NCI-H1092 (cell line): ENCODE measurements at regions not wholly inside any gene's neighbourhood (a gene's known extent, or its start where the extent isn't known, plus 50 kb on each side); places are given as distances from the start of the nearest gene placed in this dataset.

Experiments
- DNase-seq: peaks from one replicate; lab custom pipeline; 2025; lab: John Stamatoyannopoulos, UW

GRCh38 chr6:12423832-12424231 is 133.7 kb downstream of the EDN1 start:
- no peak for DNase-seq

- DNase-seq = no peak
Observed at GRCh38 chr6:12426121-12426520, 136.0 kb downstream of the EDN1 start.

- DNase-seq = no peak
Observed at GRCh38 chr6:12431023-12431422, 140.9 kb downstream of the EDN1 start.

GRCh38 chr6:12436224-12436623 is 146.1 kb downstream of the EDN1 start:
- DNase-seq = no peak

GRCh38 chr6:12436683-12437082 is 146.5 kb downstream of the EDN1 start:
- no peak for DNase-seq

GRCh38 chr6:12439296-12439695 is 149.1 kb downstream of the EDN1 start:
- DNase-seq = no peak

GRCh38 chr6:12440981-12441380 is 150.8 kb downstream of the EDN1 start:
- DNase-seq = no peak

- DNase-seq = no peak
Observed at GRCh38 chr6:12442455-12442854, 152.3 kb downstream of the EDN1 start.

- DNase-seq = no peak
Observed at GRCh38 chr6:12446394-12446793, 156.2 kb downstream of the EDN1 start.

- no peak for DNase-seq
Observed at GRCh38 chr6:12449447-12449846, 159.3 kb downstream of the EDN1 start.

- no peak for DNase-seq
Observed at GRCh38 chr6:12450467-12450866, 160.3 kb downstream of the EDN1 start.

- DNase-seq = no peak
Observed at GRCh38 chr6:12456343-12456742, 166.2 kb downstream of the EDN1 start.

GRCh38 chr6:12457094-12457493 is 166.9 kb downstream of the EDN1 start:
- no peak for DNase-seq

- DNase-seq = no peak
Observed at GRCh38 chr6:12458558-12458957, 168.4 kb downstream of the EDN1 start.

GRCh38 chr6:12459945-12460661 is 169.9 kb downstream of the EDN1 start:
- DNase-seq = no peak

GRCh38 chr6:12467706-12468670 is 177.8 kb downstream of the EDN1 start:
- DNase-seq = no peak

- DNase-seq = no peak
Observed at GRCh38 chr6:12472601-12473038, 182.5 kb downstream of the EDN1 start.

- no peak for DNase-seq
Observed at GRCh38 chr6:12473494-12473893, 183.3 kb downstream of the EDN1 start.

- DNase-seq = no peak
Observed at GRCh38 chr6:12474167-12475140, 184.3 kb downstream of the EDN1 start.

- no peak for DNase-seq
Observed at GRCh38 chr6:12476484-12476883, 186.3 kb downstream of the EDN1 start.

GRCh38 chr6:12477616-12478015 is 187.5 kb downstream of the EDN1 start:
- DNase-seq = no peak

GRCh38 chr6:12478921-12479320 is 188.8 kb downstream of the EDN1 start:
- DNase-seq = no peak
